Activated CD4-positive, alpha-beta T cell treated with anti-CD3 and anti-CD28 coated beads for 24 hours (primary cell): ENCODE measurements at regions not wholly inside any gene's neighbourhood (a gene's known extent, or its start where the extent isn't known, plus 50 kb on each side); places are given as distances from the start of the nearest gene placed in this dataset.

ENCODE experiments used
- DNase-seq, 2 donors: peaks; one replicate each; pipeline ENCODE4 v3.0.0-alpha.2; 2020; ENCODE audit warnings: low read depth in 2 of 2

GRCh38 chr3:82940124-82940523 lies 1178.7 kb upstream of the GBE1 start:
- DNase-seq = no peak

GRCh38 chr3:82939491-82940097 lies 1178.1 kb upstream of the GBE1 start:
- no peak for DNase-seq

GRCh38 chr3:82938821-82939328 lies 1177.4 kb upstream of the GBE1 start:
- no peak for DNase-seq

GRCh38 chr3:82927309-82928253 lies 1166.1 kb upstream of the GBE1 start:
- no peak for DNase-seq

- DNase-seq = no peak
Measured at GRCh38 chr3:82891028-82891427, 1129.6 kb upstream of the GBE1 start.

GRCh38 chr3:82883072-82883471 lies 1121.6 kb upstream of the GBE1 start:
- no peak for DNase-seq

GRCh38 chr3:82875401-82875800 lies 1114.0 kb upstream of the GBE1 start:
- no peak for DNase-seq

- DNase-seq = no peak
Measured at GRCh38 chr3:82839871-82840270, 1078.4 kb upstream of the GBE1 start.

GRCh38 chr3:82834098-82834497 lies 1072.7 kb upstream of the GBE1 start:
- no peak for DNase-seq

- DNase-seq = no peak
Measured at GRCh38 chr3:82824491-82824890, 1063.0 kb upstream of the GBE1 start.

- DNase-seq = no peak
Measured at GRCh38 chr3:82816086-82816485, 1054.6 kb upstream of the GBE1 start.

GRCh38 chr3:82815417-82816058 lies 1054.1 kb upstream of the GBE1 start:
- DNase-seq = no peak

- no peak for DNase-seq
Measured at GRCh38 chr3:82814660-82815059, 1053.2 kb upstream of the GBE1 start.

GRCh38 chr3:82807781-82808180 lies 1046.3 kb upstream of the GBE1 start:
- no peak for DNase-seq

GRCh38 chr3:82802501-82802900 lies 1041.1 kb upstream of the GBE1 start:
- no peak for DNase-seq

GRCh38 chr3:82800248-82800647 lies 1038.8 kb upstream of the GBE1 start:
- DNase-seq = no peak

GRCh38 chr3:82796765-82797164 lies 1035.3 kb upstream of the GBE1 start:
- DNase-seq = no peak

- no peak for DNase-seq
Measured at GRCh38 chr3:82791241-82791640, 1029.8 kb upstream of the GBE1 start.

GRCh38 chr3:82790307-82791097 lies 1029.1 kb upstream of the GBE1 start:
- DNase-seq = no peak

GRCh38 chr3:82783194-82783593 lies 1021.7 kb upstream of the GBE1 start:
- no peak for DNase-seq

GRCh38 chr3:82773207-82773606 lies 1011.8 kb upstream of the GBE1 start:
- DNase-seq = no peak

GRCh38 chr3:82764521-82764920 lies 1003.1 kb upstream of the GBE1 start:
- no peak for DNase-seq
